PFSK-1 (cell line): ENCODE measurements at regions not wholly inside any gene's neighbourhood (a gene's known extent, or its start where the extent isn't known, plus 50 kb on each side); places are given as distances from the start of the nearest gene placed in this dataset.

Experiments used
- POLR2AphosphoS5 ChIP-seq: IDR thresholded peaks from 2 replicates; pipeline ENCODE4 v1.6.1; 2012; ENCODE audit warnings: low read depth, mild to moderate bottlenecking, control low read depth, low read length, moderate library complexity
- TAF1 ChIP-seq: IDR thresholded peaks from 2 replicates; pipeline ENCODE4 v1.6.1; 2012; ENCODE audit warnings: low read length, control low read depth, borderline replicate concordance; ENCODE audit not compliant: insufficient read depth
- TF ChIP-seq, protein P1 (sequence below), 2 experiments: IDR thresholded peaks; 2 replicates each; pipeline versions ENCODE4 v1.6.1 to v1.8.0; 2011 to 2012; ENCODE audit warnings: low read depth in 2 of 2, low read length in 2 of 2, control low read depth in 1 of 2, inconsistent platforms in 1 of 2, mild to moderate bottlenecking in 1 of 2, moderate library complexity in 1 of 2; ENCODE audit not compliant: insufficient read depth in 1 of 2

DNA sequence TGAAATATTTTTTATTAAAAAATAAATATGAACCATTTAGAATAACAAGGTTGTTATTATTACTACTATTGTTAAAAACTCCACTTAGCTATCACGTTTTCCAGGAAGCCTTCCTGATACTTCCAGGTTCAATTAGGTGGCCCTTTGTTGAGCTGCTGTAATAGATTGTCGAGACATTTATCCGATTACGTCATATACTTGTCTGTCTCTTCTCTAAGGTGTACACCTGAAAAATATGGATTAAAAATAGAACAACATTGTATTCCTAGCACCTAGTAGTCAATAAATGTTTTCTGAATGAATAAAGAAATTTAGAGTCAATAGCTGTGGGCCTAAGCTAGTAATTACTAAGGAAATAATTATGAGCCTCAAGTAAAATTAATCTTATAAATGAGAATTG lies 359.6 kb downstream of the RNF144B start:
- no peak for TF ChIP-seq POLR2AphosphoS5
- TF ChIP-seq, protein P1, sequence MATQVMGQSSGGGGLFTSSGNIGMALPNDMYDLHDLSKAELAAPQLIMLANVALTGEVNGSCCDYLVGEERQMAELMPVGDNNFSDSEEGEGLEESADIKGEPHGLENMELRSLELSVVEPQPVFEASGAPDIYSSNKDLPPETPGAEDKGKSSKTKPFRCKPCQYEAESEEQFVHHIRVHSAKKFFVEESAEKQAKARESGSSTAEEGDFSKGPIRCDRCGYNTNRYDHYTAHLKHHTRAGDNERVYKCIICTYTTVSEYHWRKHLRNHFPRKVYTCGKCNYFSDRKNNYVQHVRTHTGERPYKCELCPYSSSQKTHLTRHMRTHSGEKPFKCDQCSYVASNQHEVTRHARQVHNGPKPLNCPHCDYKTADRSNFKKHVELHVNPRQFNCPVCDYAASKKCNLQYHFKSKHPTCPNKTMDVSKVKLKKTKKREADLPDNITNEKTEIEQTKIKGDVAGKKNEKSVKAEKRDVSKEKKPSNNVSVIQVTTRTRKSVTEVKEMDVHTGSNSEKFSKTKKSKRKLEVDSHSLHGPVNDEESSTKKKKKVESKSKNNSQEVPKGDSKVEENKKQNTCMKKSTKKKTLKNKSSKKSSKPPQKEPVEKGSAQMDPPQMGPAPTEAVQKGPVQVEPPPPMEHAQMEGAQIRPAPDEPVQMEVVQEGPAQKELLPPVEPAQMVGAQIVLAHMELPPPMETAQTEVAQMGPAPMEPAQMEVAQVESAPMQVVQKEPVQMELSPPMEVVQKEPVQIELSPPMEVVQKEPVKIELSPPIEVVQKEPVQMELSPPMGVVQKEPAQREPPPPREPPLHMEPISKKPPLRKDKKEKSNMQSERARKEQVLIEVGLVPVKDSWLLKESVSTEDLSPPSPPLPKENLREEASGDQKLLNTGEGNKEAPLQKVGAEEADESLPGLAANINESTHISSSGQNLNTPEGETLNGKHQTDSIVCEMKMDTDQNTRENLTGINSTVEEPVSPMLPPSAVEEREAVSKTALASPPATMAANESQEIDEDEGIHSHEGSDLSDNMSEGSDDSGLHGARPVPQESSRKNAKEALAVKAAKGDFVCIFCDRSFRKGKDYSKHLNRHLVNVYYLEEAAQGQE (IDR thresholded peaks at IDR 0.05; ENCODE audit: insufficient read depth in 1 of 2, low read depth in 2 of 2, low read length in 2 of 2), result no peak
- TF ChIP-seq TAF1, result no peak
